ENCODE measurements at regions not wholly inside any gene's neighbourhood (a gene's known extent, or its start where the extent isn't known, plus 50 kb on each side); places are given as distances from the start of the nearest gene placed in this dataset.
"Not testable (repeated sequence)": the region's sequence is repeated elsewhere in the genome, so short reads cannot be mapped to it uniquely, and the experiment has no call there.

- DNase-seq (ENCODE audit: low spot score) (no peak), ATAC-seq (no peak)
- intact Hi-C loops (cut with DNase I): no loop called here
These were observed 53.3 kb upstream of the KY start for GRCh38 chr3:134704133-134704532.

GRCh38 chr3:134704556-134704955 lies 53.7 kb upstream of the KY start:
- no peak for DNase-seq (ENCODE audit: low spot score)
- no peak for ATAC-seq
- intact Hi-C loops (cut with DNase I): no loop called here

GRCh38 chr3:134707908-134708597 lies 57.2 kb upstream of the KY start:
- ATAC-seq (no peak), DNase-seq (ENCODE audit: low spot score) (no peak)
- intact Hi-C loops (cut with DNase I): loop anchor here (5.0 kb wide), 1 partner anchor 416 kb away; no protein-coding TSS in a partner anchor

GRCh38 chr3:134708671-134709070 lies 57.8 kb upstream of the KY start:
- ATAC-seq (no peak), DNase-seq (ENCODE audit: low spot score) (no peak)
- intact Hi-C loops (cut with DNase I): loop anchor here (5.0 kb wide), 1 partner anchor 416 kb away; no protein-coding TSS in a partner anchor

- DNase-seq (ENCODE audit: low spot score): no peak
These were observed 58.3 kb upstream of the KY start for GRCh38 chr3:134709076-134709475.

GRCh38 chr3:134709561-134710312 lies 58.9 kb upstream of the KY start:
- ATAC-seq (peak; percentile 68), DNase-seq (ENCODE audit: low spot score) (no peak)
- intact Hi-C loops (cut with DNase I): loop anchor here (5.0 kb wide), 1 partner anchor 417 kb away; no protein-coding TSS in a partner anchor

More at GRCh38 chr3:134709076-134709475, 58.3 kb upstream of the KY start:
- intact Hi-C loops (cut with DNase I): loop anchor here (5.0 kb wide), 1 partner anchor 417 kb away; no protein-coding TSS in a partner anchor
- ATAC-seq: no peak

- intact Hi-C loops (cut with DNase I): no loop called here
- ATAC-seq: peak; percentile 81
- DNase-seq (ENCODE audit: low spot score): no peak
These were observed 59.5 kb upstream of the KY start for GRCh38 chr3:134710313-134710680.

- no peak for ATAC-seq
- DNase-seq (ENCODE audit: low spot score): no peak
- intact Hi-C loops (cut with DNase I): no loop called here
These were observed 60.5 kb upstream of the KY start for GRCh38 chr3:134711284-134711683.

GRCh38 chr3:134713671-134714070 lies 62.8 kb upstream of the KY start:
- no peak for ATAC-seq
- intact Hi-C loops (cut with DNase I): no loop called here
- no peak for DNase-seq (ENCODE audit: low spot score)

- DNase-seq (ENCODE audit: low spot score) (no peak), ATAC-seq (peak; percentile 13)
- intact Hi-C loops (cut with DNase I): no loop called here
These were observed 67.9 kb upstream of the KY start for GRCh38 chr3:134718726-134719125.

- intact Hi-C loops (cut with DNase I): no loop called here
- DNase-seq (ENCODE audit: low spot score): no peak
- no peak for ATAC-seq
These were observed 70.4 kb upstream of the KY start for GRCh38 chr3:134721214-134721613.

GRCh38 chr3:134722969-134723368 lies 72.1 kb upstream of the EPHB1 start:
- intact Hi-C loops (cut with DNase I): no loop called here
- no peak for ATAC-seq
- DNase-seq (ENCODE audit: low spot score): no peak

- ATAC-seq (no peak), DNase-seq (ENCODE audit: low spot score) (no peak)
- intact Hi-C loops (cut with DNase I): no loop called here
These were observed 65.4 kb upstream of the EPHB1 start for GRCh38 chr3:134729649-134730048.

- intact Hi-C loops (cut with DNase I): no loop called here
- no peak for ATAC-seq
- no peak for DNase-seq (ENCODE audit: low spot score)
These were observed 57.5 kb upstream of the EPHB1 start for GRCh38 chr3:134737516-134737915.

- ATAC-seq; DNase-seq (ENCODE audit: low spot score); intact Hi-C loops (cut with DNase I): not testable (repeated sequence)
These were observed 55.0 kb upstream of the EPHB1 start for GRCh38 chr3:134740077-134740476.

- no peak for DNase-seq (ENCODE audit: low spot score)
- no peak for ATAC-seq
- intact Hi-C loops (cut with DNase I): no loop called here
These were observed 52.9 kb upstream of the EPHB1 start for GRCh38 chr3:134742202-134742601.

- no peak for DNase-seq (ENCODE audit: low spot score)
- ATAC-seq: no peak
- intact Hi-C loops (cut with DNase I): no loop called here
These were observed 52.1 kb upstream of the EPHB1 start for GRCh38 chr3:134743006-134743405.
